IMR-90 (cell line): ENCODE measurements at regions not wholly inside any gene's neighbourhood (a gene's known extent, or its start where the extent isn't known, plus 50 kb on each side); places are given as distances from the start of the nearest gene placed in this dataset.

ENCODE experiments used
- ATAC-seq: fragments of 200-7000 bp; cut with Tn5 transposase; 2 replicates; pipeline ENCODE4 v1.9.1; 2020; ENCODE audit warnings: low read depth, mild to moderate bottlenecking, moderate library complexity
- BruUV-seq: library from RNA; stranded (reverse); fragments of 400-500 nt; replicated peaks from 2 replicates; lab custom pipeline; 2021; lab: Mats Ljungman, UMichigan
- CTCF ChIA-PET: fragments of 300-600 bp; formaldehyde crosslinking; extraction: SDS; loops from one replicate; lab custom pipeline; 2021; ENCODE audit warnings: antibody characterized with exemption; lab: Yijun Ruan, JAX
- POLR2A ChIA-PET: fragments of 300-600 bp; sonication (Branson Sonifier 250); formaldehyde crosslinking; loops from one replicate; lab custom pipeline; 2022; ENCODE audit warnings: antibody characterized with exemption; ENCODE audit not compliant: unreplicated experiment; lab: Charles Lee
- DNase-seq: peaks from one replicate; pipeline ENCODE4 v3.0.0; 2013
- H2AFZ ChIP-seq: replicated peaks from 2 replicates; pipeline ENCODE3; 2013; ENCODE audit warnings: low read length, mild to moderate bottlenecking; ENCODE audit not compliant: poor library complexity
- H2AK5ac ChIP-seq: 2 replicates; pipeline ENCODE4 v1.6.1; 2013; ENCODE audit warnings: low read depth, low read length, inconsistent platforms
- H2AK9ac ChIP-seq: replicated peaks from 2 replicates; pipeline ENCODE3; 2013; ENCODE audit warnings: mild to moderate bottlenecking, low read depth, low read length, moderate library complexity; ENCODE audit not compliant: poor library complexity
- H2BK120ac ChIP-seq: 2 replicates; pipeline ENCODE4 v1.6.1; 2013; ENCODE audit warnings: low read depth, low read length, inconsistent platforms
- H2BK15ac ChIP-seq: 3 replicates; pipeline ENCODE4 v1.6.1; 2013; ENCODE audit warnings: low read depth, low read length, inconsistent platforms
- H2BK20ac ChIP-seq: 2 replicates; pipeline ENCODE4 v1.6.1; 2013; ENCODE audit warnings: low read depth, mild to moderate bottlenecking, inconsistent platforms, low read length, moderate library complexity
- H2BK5ac ChIP-seq: 2 replicates; pipeline ENCODE4 v1.6.1; 2013; ENCODE audit warnings: mild to moderate bottlenecking, low read depth, low read length, inconsistent platforms; ENCODE audit not compliant: poor library complexity, severe bottlenecking
- H3K14ac ChIP-seq: replicated peaks from 2 replicates; pipeline ENCODE4 v1.6.1; 2013; ENCODE audit warnings: low read depth, low read length, inconsistent platforms
- H3K18ac ChIP-seq: 2 replicates; pipeline ENCODE4 v1.6.1; 2013; ENCODE audit warnings: low read depth, low read length, control low read depth
- H3K23ac ChIP-seq: 2 replicates; pipeline ENCODE4 v1.6.1; 2013; ENCODE audit warnings: low read depth, low read length, inconsistent platforms
- H3K27ac ChIP-seq: 2 replicates; pipeline ENCODE4 v1.5.1; 2013; ENCODE audit warnings: mild to moderate bottlenecking, control low read depth, low read length; ENCODE audit not compliant: insufficient read depth
- H3K27me3 ChIP-seq: 2 replicates; pipeline ENCODE4 v1.6.1; 2013; ENCODE audit warnings: low read length; ENCODE audit not compliant: control insufficient read depth, insufficient read depth
- H3K36me3 ChIP-seq: 2 replicates; pipeline ENCODE4 v1.6.1; 2013; ENCODE audit warnings: low read length, mixed read lengths; ENCODE audit not compliant: control insufficient read depth, insufficient read depth
- H3K4ac ChIP-seq: 2 replicates; pipeline ENCODE4 v1.6.1; 2013; ENCODE audit warnings: low read depth, low read length, inconsistent platforms
- H3K4me1 ChIP-seq: 2 replicates; pipeline ENCODE4 v1.6.1; 2013; ENCODE audit warnings: low read length, mixed read lengths; ENCODE audit not compliant: control insufficient read depth, insufficient read depth
- H3K4me2 ChIP-seq: 2 replicates; pipeline ENCODE4 v1.6.1; 2013; ENCODE audit warnings: low read depth, mild to moderate bottlenecking, control low read depth, low read length, moderate library complexity
- H3K4me3 ChIP-seq: 2 replicates; pipeline ENCODE4 v1.5.1; 2013; ENCODE audit warnings: low read depth, mild to moderate bottlenecking, control low read depth, low read length, moderate library complexity; ENCODE audit not compliant: insufficient read depth
- H3K56ac ChIP-seq: 2 replicates; pipeline ENCODE4 v1.6.1; 2013; ENCODE audit warnings: low read length, inconsistent platforms; ENCODE audit not compliant: insufficient read depth; ENCODE audit errors: extremely low read depth
- H3K79me1 ChIP-seq, 2 experiments: 2 replicates each; pipeline ENCODE4 v1.6.1; 2013; ENCODE audit warnings: low read length in 2 of 2, inconsistent platforms in 1 of 2, low read depth in 1 of 2
- H3K9ac ChIP-seq: 2 replicates; pipeline ENCODE4 v1.6.1; 2013; ENCODE audit warnings: low read depth, low read length, control low read depth
- H3K9me1 ChIP-seq: 2 replicates; pipeline ENCODE4 v1.6.1; 2013; ENCODE audit warnings: low read length, inconsistent platforms; ENCODE audit not compliant: insufficient read depth
- H3K9me3 ChIP-seq: 2 replicates; pipeline ENCODE4 v1.6.1; 2013; ENCODE audit warnings: low read length; ENCODE audit not compliant: control insufficient read depth, insufficient read depth
- H4K20me1 ChIP-seq: 2 replicates; pipeline ENCODE4 v1.6.1; 2013; ENCODE audit warnings: low read length, inconsistent platforms; ENCODE audit not compliant: insufficient read depth
- H4K5ac ChIP-seq: 2 replicates; pipeline ENCODE4 v1.6.1; 2013; ENCODE audit warnings: mild to moderate bottlenecking, low read depth, low read length, control low read depth
- H4K8ac ChIP-seq, 2 experiments: 2 replicates each; pipeline ENCODE4 v1.6.1; 2013; ENCODE audit warnings: low read depth in 2 of 2, low read length in 2 of 2, control low read depth in 1 of 2, inconsistent platforms in 1 of 2
- H4K91ac ChIP-seq: 2 replicates; pipeline ENCODE4 v1.6.1; 2013; ENCODE audit warnings: low read depth, low read length, inconsistent platforms; ENCODE audit not compliant: insufficient read depth
- MAFK ChIP-seq: IDR thresholded peaks from 2 replicates; pipeline ENCODE4 v1.6.1; 2012; ENCODE audit warnings: low read depth, low read length, improper control_type of control experiment
- RAD21 ChIP-seq: IDR thresholded peaks from 2 replicates; pipeline ENCODE4 v1.6.1; 2012; ENCODE audit warnings: low read length, improper control_type of control experiment
- WGBS, 2 experiments: methylation state at CpG; one replicate each; pipeline versions ENCODE4 v1.1.5 to v1.1.7; 2013; ENCODE audit warnings: missing lambda C conversion rate in 2 of 2; ENCODE audit not compliant: insufficient read length in 1 of 2; ENCODE audit errors: extremely low coverage in 2 of 2; 5-methylcytosine and 5-hydroxymethylcytosine counted together
- dilution Hi-C: fragments of 300-500 bp; cut with HindIII; formaldehyde crosslinking; loops from one replicate; pipeline ENCODE4 v1.14.3; 2018; ENCODE audit warnings: low sequenced_read_pairs; ENCODE audit not compliant: unreplicated experiment
- in situ Hi-C: fragments of 300-500 bp; cut with MboI; formaldehyde crosslinking; loops from 3 replicates; pipeline ENCODE4 v1.14.3; 2019; ENCODE audit warnings: low sequenced_read_pairs, inconsistent platforms, mixed read lengths
- intact Hi-C: fragments of 100-400 bp; cut with micrococcal nuclease; formaldehyde crosslinking; loops from 2 replicates; pipeline ENCODE4 v1.10.0; 2022

GRCh38 chr4:125703443-125703842 lies 388.7 kb downstream of the FAT4 start:
- no peaks in the 10 kb centered on the region for H4K20me1 ChIP-seq
- TF ChIP-seq RAD21 (no peak), MAFK (peak; percentile 78)
- intact Hi-C loops (no loop called here), in situ Hi-C loops (no loop called here), dilution Hi-C loops (no loop called here)
- no peaks in the 10 kb centered on the region for H3K9me1 ChIP-seq
- no peak overlapping the region for H2AFZ ChIP-seq
- H2BK20ac ChIP-seq: no peak overlapping the region
- no peaks in the 10 kb centered on the region for H3K27me3 ChIP-seq
- H2AK5ac ChIP-seq: no peak overlapping the region
- no peak overlapping the region for H2AK9ac ChIP-seq
- H2BK120ac ChIP-seq: no peak overlapping the region
- H3K4ac ChIP-seq: no peak overlapping the region; the same call in 1 of the 2 replicates
- peaks cover 2% of the 10 kb centered on the region; the same call in 1 of the 2 replicates for H3K4me1 ChIP-seq
- DNase-seq: peak; percentile 61
- H3K4me3 ChIP-seq: no peak overlapping the region
- H2BK15ac ChIP-seq: no peak overlapping the region
- H2BK5ac ChIP-seq: no peak overlapping the region
- no peak overlapping the region for H4K8ac ChIP-seq
- peak overlapping the region; percentile 35; the same call in 1 of the 2 replicates for H3K14ac ChIP-seq
- H4K91ac ChIP-seq: no peak overlapping the region
- POLR2A ChIA-PET: no interaction called here
- H3K9me3 ChIP-seq: 0 out of 2 replicates have a peak, but pooled peaks cover under 1% of the 10 kb centered on the region
- H4K5ac ChIP-seq: no peak overlapping the region
- H3K23ac ChIP-seq: no peak overlapping the region
- no CpG with 5 or more reads among the region's 1 CpG for WGBS, 2 experiments
- no peak overlapping the region for H3K9ac ChIP-seq
- no peak overlapping the region for H3K18ac ChIP-seq
- no peak overlapping the region for H3K56ac ChIP-seq
- no TSS peak for BruUV-seq
- no peaks in the 10 kb centered on the region for H3K79me1 ChIP-seq
- ATAC-seq: peak; percentile 40; the same call in 1 of the 2 replicates
- H3K4me2 ChIP-seq: no peak overlapping the region
- CTCF ChIA-PET: no interaction called here
- H3K27ac ChIP-seq: no peak overlapping the region
- no peaks in the 10 kb centered on the region for H3K36me3 ChIP-seq
